HG02763 (cell line): ENCODE measurements at regions not wholly inside any gene's neighbourhood (a gene's known extent, or its start where the extent isn't known, plus 50 kb on each side); places are given as distances from the start of the nearest gene placed in this dataset.
"Not testable (repeated sequence)": the region's sequence is repeated elsewhere in the genome, so short reads cannot be mapped to it uniquely, and the experiment has no call there.

Experiments used
- ATAC-seq: cut with Tn5 transposase; IDR thresholded peaks from one replicate; pipeline ENCODE4 v1.9.1; 2021; ENCODE audit warnings: mild to moderate bottlenecking, moderate library complexity; ENCODE audit not compliant: unreplicated experiment

DNA sequence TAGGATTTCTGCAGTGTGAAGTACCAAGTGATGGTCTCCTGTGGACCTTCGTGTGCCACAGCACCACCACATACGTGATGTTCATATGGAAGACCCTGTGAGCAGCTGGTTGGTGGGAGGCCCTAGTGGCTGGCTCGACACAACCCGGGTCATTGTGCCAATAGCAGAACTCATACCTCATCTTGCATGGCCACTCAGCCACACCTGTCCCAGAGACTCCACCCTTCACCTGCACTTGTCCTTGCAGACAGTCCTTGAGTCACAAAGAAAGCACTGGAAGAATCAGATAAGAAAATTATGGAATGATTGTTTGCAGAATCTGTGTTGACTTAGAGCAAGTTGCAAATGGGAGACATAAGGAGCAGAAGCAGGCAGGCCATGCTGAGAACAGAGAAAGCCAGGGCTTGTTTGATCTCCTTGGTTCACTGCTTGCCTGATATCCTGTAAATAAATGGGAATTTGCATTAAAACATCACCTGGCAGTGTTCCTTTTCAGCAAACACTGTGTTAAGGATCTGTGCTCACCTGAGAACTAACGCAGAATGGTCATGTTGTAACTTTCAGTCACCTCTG, 307.7 kb downstream of the SIPA1L2 start:
- no peak for ATAC-seq

DNA sequence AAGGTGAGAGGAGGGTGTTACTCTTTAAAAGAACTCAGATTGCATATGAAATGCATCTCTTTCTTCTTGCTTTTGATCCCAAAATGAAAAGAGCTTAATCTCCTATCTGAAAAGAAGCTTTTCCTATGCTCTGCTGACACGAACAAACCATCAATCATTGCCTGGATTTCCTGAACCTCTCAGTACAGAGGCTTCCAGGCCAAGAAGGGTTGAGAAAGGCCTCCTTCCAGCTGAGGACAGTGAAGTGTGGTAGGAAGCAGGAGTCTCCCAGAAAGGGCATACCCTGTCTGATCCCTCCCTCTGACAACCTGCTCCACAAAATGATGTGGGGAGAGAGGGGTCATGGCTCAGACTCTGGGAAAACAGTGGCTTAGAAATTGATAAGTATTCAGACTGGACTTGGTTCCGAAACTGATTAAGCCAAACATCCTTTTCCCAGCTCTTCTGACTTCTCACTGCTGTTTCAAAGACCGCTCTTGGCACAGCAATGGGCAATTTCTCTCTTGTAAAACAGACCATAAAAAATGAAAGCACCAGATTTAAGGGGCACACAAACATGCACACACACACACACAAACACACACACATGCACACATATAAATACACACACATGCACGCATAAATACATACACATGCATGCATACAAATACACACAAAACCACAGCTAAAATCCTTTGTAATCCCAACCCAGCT, 310.3 kb downstream of the SIPA1L2 start:
- ATAC-seq: no peak

DNA sequence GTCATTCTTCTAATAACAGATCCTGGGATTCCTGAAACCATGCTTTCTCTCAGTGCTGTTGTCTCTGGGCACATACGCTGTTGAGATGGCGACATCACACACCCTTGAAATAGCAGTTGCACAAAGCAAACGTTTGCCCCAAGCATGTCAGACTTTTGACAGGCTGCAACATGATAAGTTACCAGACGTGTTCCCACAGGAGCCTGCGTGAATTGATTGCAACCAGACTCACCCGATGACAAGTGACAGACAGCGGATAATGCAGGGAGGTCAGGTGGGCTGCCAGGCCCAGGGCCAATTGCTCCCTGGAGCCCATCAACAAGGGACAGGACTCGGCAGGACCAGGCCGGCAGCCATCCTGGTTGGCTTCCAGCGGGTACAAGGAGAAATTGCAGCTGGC, 310.9 kb downstream of the SIPA1L2 start:
- no peak for ATAC-seq

DNA sequence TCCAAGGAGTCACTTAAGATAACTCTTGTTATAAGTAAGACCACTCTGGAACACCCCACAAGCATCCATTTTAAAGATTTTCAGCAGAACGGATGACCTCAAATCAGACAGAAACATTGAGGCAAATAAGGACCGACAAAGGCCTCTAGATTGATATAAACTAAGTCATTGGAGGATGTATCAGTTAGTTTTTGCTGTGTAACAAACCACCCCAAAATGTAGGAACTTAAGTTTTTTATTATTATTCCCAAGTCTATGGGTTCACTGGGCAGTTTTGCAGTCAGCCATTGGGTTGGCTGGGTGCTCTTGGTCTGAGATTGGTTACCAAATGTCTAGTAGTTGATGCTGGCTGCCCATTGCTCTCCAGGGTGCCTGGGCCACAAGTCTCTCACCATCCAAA, 311.8 kb downstream of the SIPA1L2 start:
- no peak for ATAC-seq

DNA sequence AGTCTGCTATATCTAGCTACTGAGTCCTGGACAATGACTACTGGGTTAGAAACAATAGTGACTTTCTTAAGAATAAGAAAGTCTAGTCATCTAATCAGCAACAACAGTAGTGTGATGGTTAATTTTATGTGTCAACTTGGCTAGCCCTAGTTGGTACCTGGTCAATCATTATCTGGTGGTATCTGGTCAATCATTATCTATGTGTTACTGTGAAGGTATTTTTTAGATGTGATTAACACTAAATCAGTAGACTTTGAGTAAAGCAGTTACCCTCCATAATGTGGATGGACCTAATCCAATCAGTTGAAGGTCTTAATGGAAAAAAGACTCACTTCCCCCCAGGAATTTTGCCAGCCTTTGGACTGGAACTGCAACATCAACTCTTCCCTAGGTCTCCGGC, 312.6 kb downstream of the SIPA1L2 start:
- ATAC-seq: no peak

DNA sequence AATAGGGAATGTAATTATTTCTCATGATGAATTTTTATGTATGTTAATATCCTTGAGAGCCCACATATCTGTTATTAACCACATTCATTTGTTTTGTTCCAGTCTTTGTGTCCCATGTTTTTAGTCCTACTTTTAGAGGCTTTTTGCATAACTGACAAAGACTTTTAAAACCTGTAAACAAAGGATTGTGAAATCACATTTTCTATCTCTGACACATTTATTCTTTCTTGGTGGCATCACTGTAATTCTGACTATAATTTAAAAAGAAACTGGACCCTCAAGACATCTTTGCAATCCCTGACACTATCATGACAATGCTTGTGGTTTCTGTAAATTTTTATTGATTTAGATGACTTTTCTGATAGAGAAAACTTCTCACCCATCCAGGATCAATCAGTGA, 313.1 kb downstream of the SIPA1L2 start:
- ATAC-seq: no peak

DNA sequence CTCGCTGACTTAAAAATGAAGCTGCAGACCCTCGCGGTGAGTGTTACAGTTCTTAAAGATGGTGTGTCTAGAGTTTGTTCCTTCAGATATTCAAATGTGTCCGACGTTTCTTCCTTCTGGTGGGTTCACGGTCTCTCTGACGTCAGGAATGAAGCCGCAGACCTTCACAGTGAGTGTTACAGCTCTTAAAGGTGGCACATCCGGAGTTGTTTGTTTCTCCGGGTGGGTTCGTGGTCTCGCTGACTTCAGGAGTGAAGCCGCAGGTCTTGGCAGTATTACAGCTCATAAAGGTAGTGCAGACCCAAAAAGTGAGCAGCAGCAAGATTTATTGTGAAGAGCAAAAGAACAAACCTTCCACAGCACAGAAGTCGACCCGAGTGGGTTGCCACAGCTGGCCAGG, 316.1 kb downstream of the SIPA1L2 start:
- ATAC-seq: not testable (repeated sequence)

DNA sequence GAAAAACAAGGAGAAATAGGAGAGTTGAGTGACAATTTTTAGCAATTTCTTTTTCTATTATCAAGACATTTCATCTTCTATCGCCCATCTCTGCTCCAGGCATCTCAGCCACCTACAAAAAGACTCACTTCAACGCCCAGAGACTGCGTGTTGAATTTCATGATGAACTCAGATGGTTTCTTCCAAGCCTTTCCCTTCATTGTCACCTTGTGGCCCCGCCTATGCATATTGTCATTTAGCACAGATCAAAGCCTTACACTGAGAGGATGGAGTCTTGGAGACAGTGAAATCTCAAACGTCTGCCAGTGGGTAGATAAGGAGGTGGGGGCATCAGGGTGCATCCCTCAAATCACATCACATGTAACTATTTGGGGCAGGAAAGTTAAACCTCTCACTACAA, 319.4 kb downstream of the SIPA1L2 start:
- no peak for ATAC-seq

DNA sequence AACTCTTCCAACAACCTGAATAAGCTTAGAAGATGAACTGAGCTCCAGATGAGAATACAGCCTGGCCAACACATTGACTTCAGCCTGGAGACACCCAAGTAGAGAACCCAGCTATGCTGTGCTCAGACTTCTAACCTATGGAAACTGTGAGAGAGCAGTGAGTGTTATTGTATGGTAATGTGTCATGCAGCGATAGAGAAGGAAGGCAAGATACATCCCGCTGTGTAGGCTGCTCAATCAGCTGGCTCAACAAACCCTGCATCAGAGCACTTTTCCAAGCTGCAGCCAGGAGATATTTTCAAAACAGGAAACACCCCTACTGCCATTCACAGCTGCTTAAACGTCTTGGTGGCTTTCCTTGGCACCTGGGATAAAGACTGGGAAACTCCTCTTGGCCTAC, 321.3 kb downstream of the SIPA1L2 start:
- ATAC-seq: no peak

DNA sequence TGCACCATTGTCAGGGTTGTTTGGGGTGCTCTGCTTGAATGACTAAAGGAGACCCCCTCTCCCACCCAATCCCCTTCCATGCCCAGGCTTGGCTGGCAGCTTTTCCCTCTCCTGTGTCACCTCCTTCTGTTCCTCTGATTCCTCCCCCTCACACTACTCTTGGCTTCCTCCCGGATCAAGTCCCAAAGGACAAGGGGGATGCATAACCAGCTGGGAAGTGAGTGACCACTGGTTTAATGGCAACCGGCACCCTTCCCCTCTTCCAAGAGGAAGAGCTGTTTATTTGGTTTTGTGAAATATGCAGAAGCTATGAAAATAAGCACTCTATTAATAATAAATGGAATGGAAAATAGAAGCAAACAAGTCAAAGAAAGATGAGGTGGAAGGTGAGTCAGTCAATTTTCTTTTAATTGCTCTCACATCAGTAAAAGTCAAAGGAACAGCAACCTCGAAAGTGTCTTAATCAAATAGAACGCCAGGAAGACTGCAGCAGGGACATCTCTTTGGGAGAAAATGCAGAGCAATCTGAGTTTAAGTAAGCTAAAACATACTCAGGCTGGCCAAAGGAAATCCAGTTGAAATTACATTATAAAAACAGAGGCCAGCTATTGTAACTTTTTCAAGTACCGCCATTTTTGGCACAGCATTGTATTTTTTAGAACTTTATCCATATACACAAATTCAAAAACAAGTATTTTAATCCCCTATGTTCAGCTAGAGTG, 322.5 kb downstream of the SIPA1L2 start:
- no peak for ATAC-seq

DNA sequence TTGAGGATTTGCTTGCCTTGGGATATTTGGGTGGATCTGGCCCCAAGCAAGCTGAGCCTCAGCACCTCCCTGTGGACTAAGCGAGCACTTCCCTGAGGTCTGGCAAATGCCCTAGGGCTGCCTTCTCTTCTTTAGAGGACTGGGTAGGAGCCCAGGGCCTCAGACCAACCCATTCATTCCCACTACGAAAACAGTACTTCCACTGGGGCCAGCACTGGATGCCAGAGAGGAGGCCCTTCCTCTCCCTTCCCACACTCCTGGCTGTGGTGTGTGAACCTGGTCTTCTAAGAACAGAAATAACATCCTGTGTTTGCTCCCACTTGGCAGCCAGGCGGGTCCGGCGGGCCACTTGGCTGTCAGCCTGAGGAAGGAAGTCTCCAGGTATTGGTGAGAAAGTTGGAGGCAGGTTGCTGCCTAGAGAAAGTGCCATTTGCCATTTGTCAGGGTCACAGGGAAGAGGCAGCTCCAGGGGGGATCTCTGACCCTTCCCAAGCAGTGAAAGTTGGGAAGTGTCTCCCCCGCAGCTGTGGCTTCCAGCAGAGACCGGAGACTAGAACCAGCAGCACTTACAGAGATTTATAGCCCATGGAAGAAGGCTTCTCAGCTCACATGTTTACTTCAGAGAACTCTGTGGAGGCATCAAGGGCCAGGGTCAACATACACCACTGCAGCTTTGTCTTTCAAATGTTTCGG, 323.5 kb downstream of the SIPA1L2 start:
- ATAC-seq: no peak

DNA sequence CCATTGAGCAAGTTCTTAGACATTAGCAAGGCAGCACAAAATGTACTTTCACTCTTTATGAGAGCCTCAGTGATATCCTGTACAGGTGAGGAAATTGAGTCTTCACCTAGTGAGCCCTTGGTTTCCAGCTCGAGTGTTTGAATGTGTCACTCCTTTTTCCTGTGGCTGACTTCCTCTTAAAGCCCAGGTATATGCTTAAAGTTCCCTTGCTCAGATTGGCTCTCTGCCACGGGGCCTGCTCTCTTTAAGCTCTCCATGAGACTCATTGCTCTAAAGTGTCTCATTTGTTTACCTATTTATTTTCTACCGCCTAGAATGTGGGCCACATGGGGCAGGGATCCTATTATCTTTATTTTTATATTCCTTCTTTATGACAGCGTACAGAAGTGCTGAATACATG, 324.9 kb downstream of the SIPA1L2 start:
- no peak for ATAC-seq

DNA sequence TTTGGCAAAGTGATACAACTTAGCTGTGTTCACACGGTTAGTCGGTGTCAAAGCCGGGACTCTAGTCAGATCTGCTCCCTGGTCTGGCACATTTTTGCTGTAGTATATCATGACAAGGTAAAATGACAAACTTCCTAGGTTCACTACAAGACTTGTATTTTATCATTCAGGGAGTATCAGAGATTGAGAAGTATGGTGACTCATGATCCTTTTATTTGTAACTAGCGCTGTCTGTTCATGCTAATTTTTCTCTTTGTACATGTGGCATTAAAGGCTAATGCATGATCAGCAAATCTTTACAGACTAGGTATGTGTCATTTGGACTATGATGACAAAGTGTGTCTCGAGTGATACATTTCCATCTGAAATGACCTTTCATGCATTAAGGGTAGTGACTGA, 326.7 kb downstream of the SIPA1L2 start:
- no peak for ATAC-seq

DNA sequence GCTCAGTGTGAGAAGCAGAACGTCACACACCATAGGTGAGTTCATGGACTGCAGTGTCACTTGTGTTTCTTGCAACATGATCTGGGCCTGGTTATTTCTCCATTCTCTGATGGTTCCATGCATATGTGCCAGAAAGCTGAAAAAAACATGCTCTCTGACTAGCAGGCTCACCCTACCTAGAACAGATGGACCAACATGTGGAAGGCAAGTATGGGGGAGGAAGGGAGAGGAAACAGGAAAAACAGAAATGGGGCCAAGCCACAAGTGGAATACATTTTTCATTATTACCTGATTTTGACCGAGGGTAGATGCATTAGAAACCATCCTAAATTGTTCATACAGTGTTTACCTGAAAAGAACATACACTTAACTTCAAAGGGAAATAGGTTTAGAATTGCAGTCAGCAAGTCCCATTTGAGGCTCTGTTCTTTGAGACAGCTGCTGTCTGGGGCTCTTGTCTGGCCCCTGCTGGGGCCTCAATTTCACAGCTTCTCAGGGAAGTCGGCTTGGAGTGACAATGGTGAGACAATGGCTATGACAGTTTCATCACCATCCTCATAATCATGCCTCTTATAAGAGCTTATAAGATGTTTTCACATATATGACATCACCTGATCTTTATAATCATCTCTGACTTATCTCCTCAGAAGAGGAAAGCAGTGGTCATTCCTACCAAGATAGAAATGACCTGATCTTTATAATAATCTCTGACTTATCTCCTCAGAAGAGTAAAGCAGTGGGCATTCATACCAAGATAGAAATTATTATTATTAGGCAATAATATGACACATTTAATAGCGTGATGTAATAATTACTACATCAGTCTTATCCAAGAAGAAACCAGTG, 327.3 kb downstream of the SIPA1L2 start:
- ATAC-seq: no peak

DNA sequence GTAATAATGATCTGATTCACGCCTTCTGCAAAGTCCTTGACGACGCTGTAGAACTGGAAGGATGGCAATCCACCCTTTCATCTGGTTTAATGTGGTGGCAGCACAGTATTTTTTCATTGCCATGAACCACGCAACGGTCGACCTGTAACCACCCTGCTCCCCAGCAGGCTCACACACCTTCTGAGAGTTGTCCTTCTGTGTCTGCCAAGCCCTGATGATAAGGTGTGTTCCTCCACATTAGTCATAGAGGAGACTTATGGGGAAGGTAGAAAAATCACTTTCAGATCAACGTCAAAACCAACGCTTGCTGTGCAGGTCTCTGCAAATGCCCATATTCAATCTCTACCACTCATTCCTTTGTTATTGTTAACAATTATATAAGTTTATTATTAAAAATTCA, 328.7 kb downstream of the SIPA1L2 start:
- ATAC-seq: no peak

DNA sequence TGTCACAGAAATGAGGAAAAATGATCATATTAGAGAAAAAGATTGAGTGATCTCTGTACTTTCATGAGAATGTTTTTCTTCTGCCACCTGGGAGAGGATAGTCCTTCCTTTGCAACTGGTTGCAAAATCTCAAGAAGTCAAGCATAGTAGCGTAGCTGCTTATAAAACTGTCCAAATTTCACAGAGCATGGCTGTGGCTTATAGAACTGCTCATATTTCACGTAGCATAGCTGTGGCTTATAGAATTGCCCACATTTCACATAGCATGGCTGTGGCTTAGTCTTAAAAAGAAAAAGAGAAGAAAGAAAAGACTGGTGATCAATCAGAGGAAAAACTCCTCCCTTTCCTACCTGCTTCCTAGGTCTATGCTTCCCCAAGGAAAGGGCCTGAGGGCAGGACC, 329.5 kb downstream of the SIPA1L2 start:
- no peak for ATAC-seq

DNA sequence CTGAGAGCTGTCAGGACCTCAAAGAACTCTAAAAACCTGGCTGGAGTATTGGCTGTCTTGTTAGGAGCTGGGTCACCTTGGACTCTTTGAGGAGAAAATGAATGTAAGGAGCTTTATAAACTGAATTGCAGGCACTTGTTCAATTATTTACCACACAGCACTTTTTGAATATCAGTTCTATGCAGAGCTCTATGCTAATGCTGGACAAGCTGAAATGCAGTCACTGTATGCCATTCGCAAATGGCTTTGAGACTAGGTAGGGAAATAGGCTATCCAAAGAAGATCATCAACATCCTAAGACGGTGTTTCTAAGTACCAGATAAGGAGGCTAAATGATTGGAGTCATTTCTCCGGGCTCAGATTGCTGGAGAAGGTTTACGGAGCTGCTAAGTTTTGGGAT, 333.5 kb downstream of the SIPA1L2 start:
- no peak for ATAC-seq

DNA sequence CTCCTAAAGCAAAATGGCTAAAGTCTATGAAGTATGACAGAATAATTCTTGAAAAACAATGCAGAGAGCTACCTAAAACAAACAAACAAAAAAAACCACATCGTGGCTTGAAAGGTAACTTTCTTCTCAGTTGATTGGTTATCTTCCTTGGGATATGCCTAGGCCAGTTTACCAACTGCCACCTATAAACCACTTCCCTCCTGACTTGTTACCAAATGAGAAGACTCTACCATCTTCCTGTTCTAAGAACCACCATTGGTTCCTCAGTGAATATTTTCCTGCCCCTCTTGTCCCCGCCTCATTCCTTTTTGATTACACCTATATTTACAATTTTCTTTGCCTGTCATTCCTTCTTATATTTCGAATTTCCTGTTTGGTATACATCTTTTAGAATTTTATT, 336.6 kb downstream of the SIPA1L2 start:
- no peak for ATAC-seq

DNA sequence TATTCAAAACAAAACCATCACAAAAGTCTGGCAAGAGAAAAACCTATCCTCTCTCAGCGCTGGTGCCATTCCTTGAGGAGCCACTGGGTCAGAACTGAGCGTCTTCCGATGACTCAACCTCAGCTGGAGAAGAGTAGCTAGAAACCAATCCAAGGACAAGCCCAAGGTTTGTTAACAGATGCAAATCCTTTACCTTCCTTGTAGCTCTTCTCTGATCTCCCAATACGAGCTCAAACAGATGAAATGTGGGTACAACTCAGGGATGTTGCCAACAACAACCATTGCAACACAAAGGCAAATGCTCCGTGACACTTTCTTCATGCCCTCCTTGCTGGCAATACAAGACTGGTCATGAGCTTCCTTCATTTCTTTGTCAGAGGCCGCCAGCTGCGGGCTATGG, 337.1 kb downstream of the SIPA1L2 start:
- no peak for ATAC-seq

DNA sequence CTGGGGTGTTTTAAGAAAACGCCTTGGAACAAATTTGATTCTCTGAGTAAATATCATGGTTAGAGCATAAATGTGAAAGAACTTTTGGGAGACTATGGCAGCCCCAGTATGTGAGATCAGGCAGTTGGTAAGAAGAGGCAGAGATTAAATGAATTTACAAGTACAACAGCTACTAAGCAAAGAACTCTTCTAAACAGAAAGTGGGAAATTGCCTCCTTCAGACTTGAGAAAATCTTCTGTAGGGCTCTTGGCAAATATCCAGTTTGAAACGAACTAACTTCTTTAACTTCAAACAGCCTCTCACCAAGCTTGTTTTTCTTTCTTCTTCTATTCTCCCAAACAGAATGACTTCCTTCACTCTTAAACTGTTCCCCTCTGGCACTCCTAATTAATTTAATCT, 337.7 kb downstream of the SIPA1L2 start:
- no peak for ATAC-seq

DNA sequence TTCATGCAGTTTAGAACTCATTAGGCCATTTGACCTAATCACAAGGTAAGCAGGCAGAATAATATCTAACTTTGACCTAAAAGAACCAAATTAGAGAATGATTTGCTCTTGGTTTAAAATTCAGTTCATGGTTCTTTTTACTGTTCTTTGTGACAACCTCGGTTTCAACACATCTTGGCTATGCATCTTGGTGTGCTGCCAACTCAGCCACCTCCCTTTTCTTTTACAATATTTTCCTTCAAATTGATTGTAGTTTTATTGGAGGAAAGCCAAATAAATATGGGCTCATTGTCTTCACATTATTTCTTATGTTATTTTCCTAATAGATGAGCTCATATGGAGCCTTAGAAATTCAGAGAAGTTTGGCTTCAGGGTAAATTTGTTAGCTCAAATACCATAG, 338.3 kb downstream of the SIPA1L2 start:
- no peak for ATAC-seq
